PFSK-1 (cell line): ENCODE measurements at regions not wholly inside any gene's neighbourhood (a gene's known extent, or its start where the extent isn't known, plus 50 kb on each side); places are given as distances from the start of the nearest gene placed in this dataset.

Experiments used
- POLR2AphosphoS5 ChIP-seq: IDR thresholded peaks from 2 replicates; pipeline ENCODE4 v1.6.1; 2012; ENCODE audit warnings: low read depth, mild to moderate bottlenecking, control low read depth, low read length, moderate library complexity
- TAF1 ChIP-seq: IDR thresholded peaks from 2 replicates; pipeline ENCODE4 v1.6.1; 2012; ENCODE audit warnings: low read length, control low read depth, borderline replicate concordance; ENCODE audit not compliant: insufficient read depth

- TF ChIP-seq POLR2AphosphoS5, result no peak
- TF ChIP-seq TAF1, result no peak
Observed at GRCh38 chr3:64278625-64279024, 53.4 kb upstream of the PRICKLE2 start.
